HCT116 (cell line): ENCODE measurements at regions not wholly inside any gene's neighbourhood (a gene's known extent, or its start where the extent isn't known, plus 50 kb on each side); places are given as distances from the start of the nearest gene placed in this dataset.

Source experiments
- ATAC-seq: fragments of 200-7000 bp; cut with Tn5 transposase; 2 replicates; pipeline ENCODE4 v1.9.1; 2020; ENCODE audit warnings: mild to moderate bottlenecking, moderate library complexity
- BruUV-seq: library from RNA; stranded (reverse); fragments of 400-500 nt; replicated peaks from 2 replicates; lab custom pipeline; 2021; lab: Mats Ljungman, UMichigan
- CTCF ChIA-PET: fragments of 300-600 bp; sonication (Branson Sonifier 250); formaldehyde crosslinking; loops from one replicate; lab custom pipeline; 2021; ENCODE audit warnings: antibody characterized with exemption; lab: Charles Lee
- POLR2A ChIA-PET: fragments of 300-600, 350-600 bp; sonication (Branson Sonifier 250); formaldehyde crosslinking; loops from one replicate; lab custom pipeline; 2021; ENCODE audit warnings: antibody characterized with exemption; lab: Charles Lee
- RAD21 ChIA-PET, 2 experiments: fragments of 300-600 bp; sonication (Branson Sonifier 250); formaldehyde crosslinking; loops; one replicate each; lab custom pipeline; 2023; ENCODE audit warnings: low total read pairs in 2 of 2; ENCODE audit not compliant: uncharacterized antibody in 2 of 2, unreplicated experiment in 2 of 2, low non-redundant PET in 1 of 2; lab: Charles Lee
- DNase-seq: peaks from one replicate; pipeline ENCODE4 v3.0.0-alpha.2; 2010; ENCODE audit warnings: low read depth, low spot score
- H2AFZ ChIP-seq: fragments of 200-600 bp; shearing (Covaris generic), sonication (generic); 2 replicates; pipeline ENCODE4 v1.6.1; 2017; ENCODE audit warnings: low read depth, mixed run types, mixed read lengths, antibody characterized with exemption, low read length; ENCODE audit not compliant: poor library complexity, severe bottlenecking
- H3K27ac ChIP-seq: 2 replicates; pipeline ENCODE4 v1.5.1; 2012; ENCODE audit warnings: low read depth, low read length
- H3K27me3 ChIP-seq: fragments of 200-600 bp; sonication (generic); 2 replicates; pipeline ENCODE4 v1.6.1; 2016; ENCODE audit warnings: mixed run types, low read length, mixed read lengths; ENCODE audit not compliant: insufficient read depth
- H3K36me3 ChIP-seq, 2 experiments: fragments of 200-500 bp in 1 of 2; fragments of 200-600 bp in 1 of 2; sonication (Bioruptor generic) in 1 of 2; sonication (generic) in 1 of 2; 2 replicates each; pipeline versions ENCODE4 v1.5.1 to v1.6.1; 2014 to 2016; ENCODE audit warnings: low read length in 2 of 2, inconsistent platforms in 1 of 2, mixed read lengths in 1 of 2, mixed run types in 1 of 2; ENCODE audit not compliant: insufficient read depth in 2 of 2, control insufficient read depth in 1 of 2
- H3K4me1 ChIP-seq, 2 experiments: fragments of 200-600 bp in 1 of 2; sonication (generic) in 1 of 2; 2 replicates each; pipeline versions ENCODE4 v1.5.1 to v1.6.1; 2012 to 2017; ENCODE audit warnings: low read length in 2 of 2, inconsistent platforms in 1 of 2, mild to moderate bottlenecking in 1 of 2, mixed read lengths in 1 of 2, mixed run types in 1 of 2, moderate library complexity in 1 of 2; ENCODE audit not compliant: insufficient read depth in 2 of 2, control insufficient read depth in 1 of 2
- H3K4me2 ChIP-seq: fragments of 200-600 bp; sonication (generic); 2 replicates; pipeline ENCODE4 v1.6.1; 2017; ENCODE audit warnings: mixed run types, low read length, mixed read lengths
- H3K4me3 ChIP-seq, 2 experiments: fragments of 200-600 bp in 1 of 2; sonication (generic) in 1 of 2; replicated peaks in 1 of 2; 2 replicates each; pipeline ENCODE4 v1.5.1; 2011 to 2016; ENCODE audit warnings: low read length in 2 of 2, control low read depth in 1 of 2, low read depth in 1 of 2, mild to moderate bottlenecking in 1 of 2, mixed read lengths in 1 of 2, mixed run types in 1 of 2
- H3K79me2 ChIP-seq: fragments of 200-600 bp; sonication (generic); 2 replicates; pipeline ENCODE4 v1.6.1; 2017; ENCODE audit warnings: mild to moderate bottlenecking, mixed run types, low read length, moderate library complexity, mixed read lengths; ENCODE audit not compliant: insufficient read depth
- H3K9ac ChIP-seq: fragments of 200-600 bp; sonication (generic); 2 replicates; pipeline ENCODE4 v1.6.1; 2016; ENCODE audit warnings: low read length, mixed read lengths
- H3K9me2 ChIP-seq: fragments of 200-600 bp; sonication (generic), shearing (Covaris generic); 2 replicates; pipeline ENCODE4 v1.6.1; 2017; ENCODE audit warnings: mixed run types, mild to moderate bottlenecking, moderate library complexity; ENCODE audit not compliant: insufficient read depth
- H3K9me3 ChIP-seq, 2 experiments: fragments of 200-500 bp in 1 of 2; fragments of 200-600 bp in 1 of 2; sonication (Bioruptor generic) in 1 of 2; sonication (generic) in 1 of 2; 2 replicates each; pipeline ENCODE4 v1.6.1; 2014 to 2017; ENCODE audit warnings: low read length in 2 of 2, mixed read lengths in 2 of 2, inconsistent platforms in 1 of 2, low read depth in 1 of 2, mild to moderate bottlenecking in 1 of 2, mixed run types in 1 of 2, moderate library complexity in 1 of 2; ENCODE audit not compliant: control insufficient read depth in 1 of 2, insufficient read depth in 1 of 2
- H4K20me1 ChIP-seq: fragments of 200-600 bp; sonication (generic), shearing (Covaris generic); 2 replicates; pipeline ENCODE4 v1.6.1; 2017; ENCODE audit warnings: mixed run types, mild to moderate bottlenecking, moderate library complexity; ENCODE audit not compliant: insufficient read depth
- EGR1 ChIP-seq: IDR thresholded peaks from 2 replicates; pipeline ENCODE4 v1.6.1; 2012; ENCODE audit warnings: low read depth
- EZH2 ChIP-seq: fragments of 200-600 bp; sonication (generic); IDR thresholded peaks from 2 replicates; pipeline ENCODE4 v1.6.1; 2017; ENCODE audit warnings: antibody characterized with exemption, mixed run types
- EZH2phosphoT487 ChIP-seq: fragments of 200-600 bp; IDR thresholded peaks from 2 replicates; pipeline ENCODE4 v1.6.1; 2018; ENCODE audit warnings: antibody characterized with exemption, borderline replicate concordance
- FOSL1 ChIP-seq: IDR thresholded peaks from 2 replicates; pipeline ENCODE4 v1.6.1; 2012; ENCODE audit warnings: low read depth
- RAD21 ChIP-seq: IDR thresholded peaks from 2 replicates; pipeline ENCODE4 v1.6.1; 2012; ENCODE audit warnings: low read depth, mild to moderate bottlenecking
- ZNF274 ChIP-seq: fragments of 200-500 bp; sonication (Bioruptor generic); IDR thresholded peaks from 2 replicates; pipeline ENCODE4 v1.6.1; 2014; ENCODE audit warnings: mild to moderate bottlenecking, low read depth, low read length, inconsistent platforms
- intact Hi-C: fragments of 100-400 bp; cut with micrococcal nuclease; formaldehyde crosslinking; loops from 2 replicates; pipeline ENCODE4 v1.10.0; 2022
- TF ChIP-seq, protein P1 (sequence below), 3 experiments: fragments of 200-600 bp in 1 of 3; sonication (generic) in 1 of 3; IDR thresholded peaks in 2 of 3; conservative IDR thresholded peaks in 1 of 3; 2 replicates each; pipeline ENCODE4 v1.5.1; 2012 to 2017; ENCODE audit warnings: low read depth in 2 of 3, low read length in 2 of 3, antibody characterized with exemption in 1 of 3, borderline replicate concordance in 1 of 3, control low read depth in 1 of 3, mild to moderate bottlenecking in 1 of 3, mixed read lengths in 1 of 3, mixed run types in 1 of 3, moderate library complexity in 1 of 3; ENCODE audit not compliant: insufficient read depth in 1 of 3
- TF ChIP-seq, protein P2 (sequence below): IDR thresholded peaks from 2 replicates; pipeline ENCODE4 v1.6.1; 2011; ENCODE audit warnings: mild to moderate bottlenecking, low read length, moderate library complexity; ENCODE audit not compliant: insufficient replicate concordance; ENCODE audit errors: extremely low read depth

DNA sequence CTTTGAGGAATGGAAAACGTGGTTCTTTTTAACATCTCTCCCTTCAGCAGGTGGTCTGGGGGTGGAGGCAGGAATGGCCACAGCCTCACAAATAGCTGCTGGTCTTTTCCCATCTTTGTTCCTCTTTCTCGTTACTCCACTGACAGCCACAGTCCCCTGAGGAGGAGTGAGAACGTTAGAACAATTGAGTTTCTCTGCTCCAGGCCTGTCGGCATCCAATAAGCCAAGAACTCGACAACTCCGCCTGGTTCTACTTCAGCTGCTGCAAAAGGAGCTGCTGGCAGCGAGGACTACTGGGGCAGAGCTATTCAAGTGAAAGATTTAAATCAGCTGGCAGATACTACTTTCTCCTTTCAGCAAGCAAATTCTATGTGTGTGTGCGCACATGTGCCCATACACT is 169.5 kb upstream of the GALNT2 start:
- BruUV-seq, result no TSS peak
- no peaks in the 10 kb centered on the region; the same call in 1 of the 2 replicates for H4K20me1 ChIP-seq

DNA sequence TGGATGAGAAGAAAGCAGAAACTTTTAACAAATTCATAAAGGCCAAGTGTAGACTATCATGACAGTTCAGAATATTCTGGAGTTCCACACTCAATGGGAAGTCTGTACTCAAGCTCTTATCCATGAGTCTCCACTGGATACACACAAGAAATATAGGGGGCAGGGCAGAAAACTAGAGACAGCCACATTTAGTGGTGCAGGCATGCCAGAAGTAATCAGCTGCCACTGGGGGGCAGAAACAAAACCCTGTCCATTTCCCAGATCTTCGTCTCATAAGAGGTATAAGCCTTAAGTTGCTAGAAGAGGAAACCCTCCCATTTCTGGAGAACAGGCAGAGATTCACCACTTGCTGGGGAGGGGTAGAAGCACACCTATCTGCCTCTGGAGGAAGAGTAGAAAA is 166.8 kb upstream of the GALNT2 start:
- no TSS peak for BruUV-seq
- H3K4me2 ChIP-seq, result no peak overlapping the region
- TF ChIP-seq ZNF274 (no peak), FOSL1 (no peak), RAD21 (0 out of 2 replicates have a peak, but pooled peaks have one; percentile 6), EZH2phosphoT487 (no peak)
- TF ChIP-seq, protein P1, sequence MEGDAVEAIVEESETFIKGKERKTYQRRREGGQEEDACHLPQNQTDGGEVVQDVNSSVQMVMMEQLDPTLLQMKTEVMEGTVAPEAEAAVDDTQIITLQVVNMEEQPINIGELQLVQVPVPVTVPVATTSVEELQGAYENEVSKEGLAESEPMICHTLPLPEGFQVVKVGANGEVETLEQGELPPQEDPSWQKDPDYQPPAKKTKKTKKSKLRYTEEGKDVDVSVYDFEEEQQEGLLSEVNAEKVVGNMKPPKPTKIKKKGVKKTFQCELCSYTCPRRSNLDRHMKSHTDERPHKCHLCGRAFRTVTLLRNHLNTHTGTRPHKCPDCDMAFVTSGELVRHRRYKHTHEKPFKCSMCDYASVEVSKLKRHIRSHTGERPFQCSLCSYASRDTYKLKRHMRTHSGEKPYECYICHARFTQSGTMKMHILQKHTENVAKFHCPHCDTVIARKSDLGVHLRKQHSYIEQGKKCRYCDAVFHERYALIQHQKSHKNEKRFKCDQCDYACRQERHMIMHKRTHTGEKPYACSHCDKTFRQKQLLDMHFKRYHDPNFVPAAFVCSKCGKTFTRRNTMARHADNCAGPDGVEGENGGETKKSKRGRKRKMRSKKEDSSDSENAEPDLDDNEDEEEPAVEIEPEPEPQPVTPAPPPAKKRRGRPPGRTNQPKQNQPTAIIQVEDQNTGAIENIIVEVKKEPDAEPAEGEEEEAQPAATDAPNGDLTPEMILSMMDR (IDR thresholded peaks at IDR 0.05 in 2 of 3, conservative IDR thresholded peaks at IDR 0.05 in 1 of 3; ENCODE audit: borderline replicate concordance in 1 of 3, insufficient read depth in 1 of 3, low read depth in 2 of 3, low read length in 2 of 3), result no peak
- TF ChIP-seq, all 23 proteins: peak for 1
- H3K9me3 ChIP-seq, result no peaks in the 10 kb centered on the region
- ATAC-seq (peak; percentile 50; the same call in 1 of the 2 replicates), DNase-seq (no peak)
- no peaks in the 10 kb centered on the region for H3K4me1 ChIP-seq
- CTCF ChIA-PET, result no interaction called here
- RAD21 ChIA-PET, result no interaction called here
- no peaks in the 10 kb centered on the region; the same call in 1 of the 2 replicates for H3K9me2 ChIP-seq
- H3K4me3 ChIP-seq, result no peak overlapping the region
- POLR2A ChIA-PET, result no interaction called here
- H2AFZ ChIP-seq, result no peak overlapping the region
- H3K27ac ChIP-seq, result no peak overlapping the region
- no peaks in the 10 kb centered on the region for H3K79me2 ChIP-seq
- intact Hi-C loops, result no loop called here
- H3K9ac ChIP-seq, result no peak overlapping the region
- no peaks in the 10 kb centered on the region for H3K36me3 ChIP-seq
- no peaks in the 10 kb centered on the region for H4K20me1 ChIP-seq
- H3K27me3 ChIP-seq, result no peaks in the 10 kb centered on the region

More for the DNA sequence above, 169.5 kb upstream of the GALNT2 start:
- Histone ChIP-seq H3K36me3 (no peaks in the 10 kb centered on the region), H3K9me2 (no peaks in the 10 kb centered on the region), H3K4me2 (no peak overlapping the region), H3K27ac (no peak overlapping the region), H3K9me3 (no peaks in the 10 kb centered on the region), H3K79me2 (no peaks in the 10 kb centered on the region), H3K9ac (no peak overlapping the region), H3K4me1 (peaks cover 0 to 7% of the 10 kb centered on the region in 2 experiments; a peak in 1 of 4 replicates), H3K4me3 (no peak overlapping the region), H2AFZ (no peak overlapping the region), H3K27me3 (peaks cover 8% of the 10 kb centered on the region; the same call in 1 of the 2 replicates)
- POLR2A ChIA-PET, result no interaction called here
- intact Hi-C loops, result no loop called here
- RAD21 ChIA-PET, result no interaction called here
- CTCF ChIA-PET, result no interaction called here
- TF ChIP-seq EZH2 (no peak), RAD21 (no peak), EGR1 (no peak)
- TF ChIP-seq, protein P2, sequence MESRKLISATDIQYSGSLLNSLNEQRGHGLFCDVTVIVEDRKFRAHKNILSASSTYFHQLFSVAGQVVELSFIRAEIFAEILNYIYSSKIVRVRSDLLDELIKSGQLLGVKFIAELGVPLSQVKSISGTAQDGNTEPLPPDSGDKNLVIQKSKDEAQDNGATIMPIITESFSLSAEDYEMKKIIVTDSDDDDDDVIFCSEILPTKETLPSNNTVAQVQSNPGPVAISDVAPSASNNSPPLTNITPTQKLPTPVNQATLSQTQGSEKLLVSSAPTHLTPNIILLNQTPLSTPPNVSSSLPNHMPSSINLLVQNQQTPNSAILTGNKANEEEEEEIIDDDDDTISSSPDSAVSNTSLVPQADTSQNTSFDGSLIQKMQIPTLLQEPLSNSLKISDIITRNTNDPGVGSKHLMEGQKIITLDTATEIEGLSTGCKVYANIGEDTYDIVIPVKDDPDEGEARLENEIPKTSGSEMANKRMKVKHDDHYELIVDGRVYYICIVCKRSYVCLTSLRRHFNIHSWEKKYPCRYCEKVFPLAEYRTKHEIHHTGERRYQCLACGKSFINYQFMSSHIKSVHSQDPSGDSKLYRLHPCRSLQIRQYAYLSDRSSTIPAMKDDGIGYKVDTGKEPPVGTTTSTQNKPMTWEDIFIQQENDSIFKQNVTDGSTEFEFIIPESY, result no peak
- DNase-seq (no peak), ATAC-seq (no peak)
